Activated naive CD8-positive, alpha-beta T cell treated with anti-CD3 and anti-CD28 coated beads for 36 hours (primary cell): ENCODE measurements at regions not wholly inside any gene's neighbourhood (a gene's known extent, or its start where the extent isn't known, plus 50 kb on each side); places are given as distances from the start of the nearest gene placed in this dataset.

Experiments used
- DNase-seq: peaks from one replicate; pipeline ENCODE4 v3.0.0; 2021
- H3K27ac Mint-ChIP-seq: one replicate; pipeline ENCODE4 v1.8.0; 2022; ENCODE audit warnings: mild to moderate bottlenecking, moderate library complexity, mixed read lengths
- H3K27me3 Mint-ChIP-seq: one replicate; pipeline ENCODE4 v1.8.0; 2022; ENCODE audit warnings: mild to moderate bottlenecking, mixed read lengths
- H3K36me3 Mint-ChIP-seq: one replicate; pipeline ENCODE4 v1.8.0; 2021; ENCODE audit warnings: mild to moderate bottlenecking, mixed read lengths
- H3K4me1 Mint-ChIP-seq: one replicate; pipeline ENCODE4 v1.8.0; 2021; ENCODE audit warnings: mixed read lengths
- H3K4me3 Mint-ChIP-seq: one replicate; pipeline ENCODE4 v1.8.0; 2022; ENCODE audit warnings: mild to moderate bottlenecking, moderate library complexity, mixed read lengths
- H3K9me3 Mint-ChIP-seq: one replicate; pipeline ENCODE4 v1.8.0; 2022; ENCODE audit warnings: mixed read lengths

DNA sequence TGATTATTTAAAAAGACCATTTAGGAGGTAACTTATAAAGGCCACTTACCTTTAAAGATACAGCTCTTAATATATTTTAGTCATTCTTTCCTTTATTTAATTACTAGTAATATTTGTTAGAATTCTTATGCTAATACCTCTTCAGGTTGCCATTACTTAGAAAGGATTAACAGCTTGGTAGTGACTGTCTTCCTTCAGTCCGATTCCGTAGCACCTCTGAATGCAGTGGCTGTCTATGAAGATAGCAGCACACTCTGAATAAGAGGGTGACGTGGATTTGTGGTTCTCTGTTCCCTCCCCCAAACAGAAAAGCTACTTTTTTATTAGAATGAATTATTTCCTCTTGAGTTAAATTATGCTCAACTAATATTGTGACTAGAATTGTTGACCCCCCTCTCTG lies 92.6 kb upstream of the TENM3 start:
- no peaks in the 10 kb centered on the region for H3K36me3 Mint-ChIP-seq

GRCh38 chr4:182155806-182156205 lies 87.4 kb upstream of the TENM3 start:
- H3K4me3 Mint-ChIP-seq: no peak overlapping the region
- H3K27ac Mint-ChIP-seq: no peak overlapping the region
- no peaks in the 10 kb centered on the region for H3K4me1 Mint-ChIP-seq
- H3K36me3 Mint-ChIP-seq: no peaks in the 10 kb centered on the region
- no peak for DNase-seq
- no peaks in the 10 kb centered on the region for H3K9me3 Mint-ChIP-seq
- peaks cover 7% of the 10 kb centered on the region for H3K27me3 Mint-ChIP-seq

More for the DNA sequence above, 92.6 kb upstream of the TENM3 start:
- Mint-ChIP-seq H3K4me1 (no peaks in the 10 kb centered on the region), H3K9me3 (no peaks in the 10 kb centered on the region), H3K27ac (no peak overlapping the region), H3K27me3 (peaks cover 32% of the 10 kb centered on the region), H3K4me3 (no peak overlapping the region)
- DNase-seq: no peak

DNA sequence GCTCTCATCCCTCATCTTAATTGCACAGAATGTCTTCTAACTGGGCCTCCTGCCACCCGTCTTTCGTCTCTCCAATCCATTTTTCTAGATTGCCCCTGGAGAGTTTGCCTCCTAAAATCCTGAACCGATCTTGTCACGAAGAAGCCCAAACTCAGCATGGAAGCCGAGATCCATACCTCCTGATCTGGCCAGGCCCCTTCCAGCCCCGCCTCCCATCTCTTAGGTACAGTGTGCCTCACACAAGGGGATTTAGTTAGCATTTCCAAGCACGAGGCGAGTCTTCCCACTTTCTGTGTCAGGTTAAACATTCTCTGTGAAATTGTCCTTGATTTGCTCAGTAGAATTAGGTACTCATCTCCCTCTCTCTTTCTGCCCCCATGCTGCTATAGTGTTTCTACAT lies 80.0 kb upstream of the TENM3 start:
- no peaks in the 10 kb centered on the region for H3K4me1 Mint-ChIP-seq
- H3K36me3 Mint-ChIP-seq: no peaks in the 10 kb centered on the region
- H3K4me3 Mint-ChIP-seq: no peak overlapping the region
- DNase-seq: no peak
- no peaks in the 10 kb centered on the region for H3K27me3 Mint-ChIP-seq
- no peak overlapping the region for H3K27ac Mint-ChIP-seq
- H3K9me3 Mint-ChIP-seq: no peaks in the 10 kb centered on the region

DNA sequence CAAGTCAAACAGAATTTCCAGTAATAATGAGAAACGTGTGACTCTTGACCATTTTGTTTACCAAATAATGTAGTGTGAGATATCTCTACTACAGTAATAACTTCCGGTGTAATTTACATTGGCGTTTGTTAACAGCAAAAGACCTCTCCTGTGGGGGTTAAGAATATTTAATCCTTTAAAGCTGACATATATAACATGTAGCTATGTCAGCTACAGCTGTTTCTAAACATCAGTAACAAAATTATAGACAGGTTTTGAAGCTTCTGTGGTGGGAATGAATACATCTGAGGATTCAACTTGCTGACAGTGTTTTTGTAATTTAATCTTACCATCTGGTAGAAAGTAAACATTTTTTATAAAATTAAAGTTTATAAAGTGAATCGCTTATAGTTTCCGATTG lies 73.6 kb upstream of the TENM3 start:
- H3K36me3 Mint-ChIP-seq: no peaks in the 10 kb centered on the region
- H3K27me3 Mint-ChIP-seq: no peaks in the 10 kb centered on the region
- DNase-seq: no peak
- H3K4me3 Mint-ChIP-seq: no peak overlapping the region
- no peaks in the 10 kb centered on the region for H3K9me3 Mint-ChIP-seq
- H3K4me1 Mint-ChIP-seq: no peaks in the 10 kb centered on the region
- no peak overlapping the region for H3K27ac Mint-ChIP-seq

DNA sequence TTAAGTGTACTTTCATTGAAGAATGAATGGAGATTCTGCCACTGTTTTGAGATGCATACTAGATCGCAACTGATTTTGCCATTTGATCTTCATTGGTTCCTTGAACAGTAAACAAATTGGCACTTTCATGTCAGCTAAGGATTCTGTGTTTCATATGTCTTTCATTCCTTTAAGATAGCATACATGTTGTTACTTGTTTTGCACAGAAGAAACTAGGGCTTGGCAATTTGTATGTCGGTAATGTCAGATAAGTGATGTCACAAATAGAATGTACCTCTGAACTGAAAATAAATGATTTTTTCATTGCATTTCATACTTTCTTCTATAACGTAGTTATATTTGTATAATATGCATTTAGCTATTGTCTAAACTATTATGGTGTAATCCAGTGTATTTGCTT lies 73.2 kb upstream of the TENM3 start:
- no peaks in the 10 kb centered on the region for H3K4me1 Mint-ChIP-seq
- no peak for DNase-seq
- no peaks in the 10 kb centered on the region for H3K36me3 Mint-ChIP-seq
- H3K9me3 Mint-ChIP-seq: no peaks in the 10 kb centered on the region
- no peak overlapping the region for H3K4me3 Mint-ChIP-seq
- H3K27ac Mint-ChIP-seq: no peak overlapping the region
- H3K27me3 Mint-ChIP-seq: no peaks in the 10 kb centered on the region

GRCh38 chr4:182170417-182170935 lies 72.7 kb upstream of the TENM3 start:
- Mint-ChIP-seq H3K27ac (no peak overlapping the region), H3K9me3 (no peaks in the 10 kb centered on the region), H3K4me3 (no peak overlapping the region)

GRCh38 chr4:182174979-182175378 lies 68.2 kb upstream of the TENM3 start:
- Mint-ChIP-seq H3K4me1 (no peaks in the 10 kb centered on the region), H3K4me3 (no peak overlapping the region), H3K36me3 (no peaks in the 10 kb centered on the region), H3K27ac (no peak overlapping the region), H3K27me3 (peaks cover 5% of the 10 kb centered on the region), H3K9me3 (no peaks in the 10 kb centered on the region)
- DNase-seq: no peak

More at GRCh38 chr4:182170417-182170935, 72.7 kb upstream of the TENM3 start:
- H3K27me3 Mint-ChIP-seq: no peaks in the 10 kb centered on the region
- DNase-seq: no peak
- H3K36me3 Mint-ChIP-seq: no peaks in the 10 kb centered on the region
- no peaks in the 10 kb centered on the region for H3K4me1 Mint-ChIP-seq

- H3K27me3 Mint-ChIP-seq: peaks cover 5% of the 10 kb centered on the region
- no peaks in the 10 kb centered on the region for H3K36me3 Mint-ChIP-seq
- H3K4me3 Mint-ChIP-seq: no peak overlapping the region
- no peaks in the 10 kb centered on the region for H3K4me1 Mint-ChIP-seq
- H3K27ac Mint-ChIP-seq: no peak overlapping the region
- H3K9me3 Mint-ChIP-seq: no peaks in the 10 kb centered on the region
- no peak for DNase-seq
These were observed 67.2 kb upstream of the TENM3 start for GRCh38 chr4:182175788-182176519.

GRCh38 chr4:182177166-182177565 lies 66.0 kb upstream of the TENM3 start:
- no peak for DNase-seq

GRCh38 chr4:182179105-182179504 lies 64.1 kb upstream of the TENM3 start:
- Mint-ChIP-seq H3K4me1 (no peaks in the 10 kb centered on the region), H3K36me3 (no peaks in the 10 kb centered on the region), H3K27me3 (peaks cover 5% of the 10 kb centered on the region), H3K27ac (no peak overlapping the region), H3K9me3 (no peaks in the 10 kb centered on the region), H3K4me3 (no peak overlapping the region)
- DNase-seq: no peak

More at GRCh38 chr4:182177166-182177565, 66.0 kb upstream of the TENM3 start:
- Mint-ChIP-seq H3K36me3 (no peaks in the 10 kb centered on the region), H3K27me3 (peaks cover 5% of the 10 kb centered on the region), H3K27ac (no peak overlapping the region), H3K4me3 (no peak overlapping the region), H3K4me1 (no peaks in the 10 kb centered on the region), H3K9me3 (no peaks in the 10 kb centered on the region)

DNA sequence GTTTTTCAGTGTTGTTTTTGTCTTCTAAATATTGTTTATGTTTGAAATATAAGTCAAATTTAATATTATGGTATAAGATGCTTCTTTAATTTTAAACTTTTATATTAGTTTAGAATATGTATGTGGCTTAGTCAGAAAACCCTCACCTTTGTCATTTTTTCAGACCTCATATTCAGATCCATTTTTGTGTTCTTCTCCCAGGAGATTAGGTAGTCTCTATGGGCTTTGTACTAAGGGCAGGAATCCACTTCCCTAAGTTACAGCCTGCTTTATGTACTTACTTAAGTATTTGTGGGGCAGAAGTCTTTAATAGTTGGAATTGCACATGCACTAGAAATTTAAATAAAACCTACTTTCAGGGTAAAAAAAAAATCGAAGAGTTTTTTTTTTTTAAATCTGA lies 63.5 kb upstream of the TENM3 start:
- H3K27me3 Mint-ChIP-seq: peaks cover 5% of the 10 kb centered on the region
- H3K4me1 Mint-ChIP-seq: no peaks in the 10 kb centered on the region
- H3K4me3 Mint-ChIP-seq: no peak overlapping the region
- no peaks in the 10 kb centered on the region for H3K36me3 Mint-ChIP-seq
- no peaks in the 10 kb centered on the region for H3K9me3 Mint-ChIP-seq
- no peak overlapping the region for H3K27ac Mint-ChIP-seq
- DNase-seq: no peak

- H3K4me1 Mint-ChIP-seq: no peaks in the 10 kb centered on the region
- no peak overlapping the region for H3K27ac Mint-ChIP-seq
- H3K27me3 Mint-ChIP-seq: no peaks in the 10 kb centered on the region
- no peaks in the 10 kb centered on the region for H3K36me3 Mint-ChIP-seq
- no peak for DNase-seq
- H3K9me3 Mint-ChIP-seq: no peaks in the 10 kb centered on the region
- no peak overlapping the region for H3K4me3 Mint-ChIP-seq
These were observed 57.7 kb upstream of the TENM3 start for GRCh38 chr4:182185491-182185890.

DNA sequence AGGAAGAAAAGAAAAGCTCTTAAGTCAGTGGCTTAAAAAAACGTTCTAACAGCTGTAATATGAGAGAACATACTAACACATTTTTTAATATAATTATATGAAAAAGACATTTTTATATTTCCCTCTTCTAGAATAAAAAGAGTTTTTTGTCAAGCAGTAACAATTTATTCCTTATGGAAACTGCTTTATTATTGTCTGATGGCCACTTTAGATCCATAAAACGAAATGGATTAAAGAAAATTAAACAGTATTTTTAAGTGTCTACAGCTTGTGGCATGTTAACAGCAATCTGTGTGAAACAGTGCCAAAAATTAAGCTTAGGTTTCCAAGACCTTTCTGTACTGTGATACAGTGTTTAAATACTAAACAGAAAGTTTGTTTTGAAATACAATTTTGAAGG lies 55.5 kb upstream of the TENM3 start:
- Mint-ChIP-seq H3K36me3 (no peaks in the 10 kb centered on the region), H3K4me3 (no peak overlapping the region)

GRCh38 chr4:182188622-182189021 lies 54.6 kb upstream of the TENM3 start:
- H3K4me1 Mint-ChIP-seq: no peaks in the 10 kb centered on the region

More for the DNA sequence above, 55.5 kb upstream of the TENM3 start:
- no peaks in the 10 kb centered on the region for H3K9me3 Mint-ChIP-seq
- no peak for DNase-seq
- H3K27ac Mint-ChIP-seq: no peak overlapping the region
- H3K27me3 Mint-ChIP-seq: peaks cover 4% of the 10 kb centered on the region
- H3K4me1 Mint-ChIP-seq: no peaks in the 10 kb centered on the region

DNA sequence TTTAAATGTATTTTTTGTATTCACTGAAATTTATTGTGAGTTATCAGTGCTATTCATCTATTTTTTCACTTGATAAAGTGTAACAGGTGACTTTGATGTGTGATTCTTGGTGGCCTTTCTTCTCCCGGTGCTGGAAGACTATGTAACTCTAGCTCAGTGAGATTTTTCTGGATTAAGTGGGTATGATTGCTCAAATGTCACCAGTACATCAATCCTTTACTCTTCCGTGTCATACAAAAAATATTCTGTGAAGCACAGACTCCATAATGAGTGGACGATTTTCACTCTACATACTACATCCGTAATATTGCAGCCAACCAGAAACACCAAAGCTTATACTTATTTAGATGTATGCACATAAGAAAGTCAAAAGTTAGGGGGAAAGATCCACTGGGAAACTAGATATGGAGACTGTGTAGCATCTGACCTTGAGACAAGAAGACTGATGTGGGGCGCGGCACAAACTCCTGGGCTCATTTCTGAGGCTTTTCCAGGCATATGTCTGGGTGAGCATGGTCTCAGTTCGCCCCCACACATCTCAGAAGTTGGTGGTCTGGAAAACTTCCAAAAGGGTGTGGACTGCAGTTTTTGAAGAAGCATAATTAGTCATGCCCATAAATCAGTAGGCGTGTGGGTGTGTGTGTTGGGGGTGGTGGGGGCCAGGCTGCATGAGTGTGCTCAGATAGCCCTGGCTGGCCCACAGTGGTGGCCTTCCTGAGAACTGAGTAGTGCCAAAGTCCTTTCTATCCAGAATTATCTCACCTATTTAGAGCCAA lies 53.9 kb upstream of the TENM3 start:
- H3K36me3 Mint-ChIP-seq: no peaks in the 10 kb centered on the region
- no peak for DNase-seq
- peaks cover 4% of the 10 kb centered on the region for H3K27me3 Mint-ChIP-seq
- H3K27ac Mint-ChIP-seq: no peak overlapping the region
- no peak overlapping the region for H3K4me3 Mint-ChIP-seq
- no peaks in the 10 kb centered on the region for H3K9me3 Mint-ChIP-seq
- no peaks in the 10 kb centered on the region for H3K4me1 Mint-ChIP-seq

More at GRCh38 chr4:182188622-182189021, 54.6 kb upstream of the TENM3 start:
- peaks cover 4% of the 10 kb centered on the region for H3K27me3 Mint-ChIP-seq
- DNase-seq: no peak
- H3K27ac Mint-ChIP-seq: no peak overlapping the region
- no peaks in the 10 kb centered on the region for H3K9me3 Mint-ChIP-seq
- no peaks in the 10 kb centered on the region for H3K36me3 Mint-ChIP-seq
- no peak overlapping the region for H3K4me3 Mint-ChIP-seq
